ENCODE measurements at regions not wholly inside any gene's neighbourhood (a gene's known extent, or its start where the extent isn't known, plus 50 kb on each side); places are given as distances from the start of the nearest gene placed in this dataset.

DNA sequence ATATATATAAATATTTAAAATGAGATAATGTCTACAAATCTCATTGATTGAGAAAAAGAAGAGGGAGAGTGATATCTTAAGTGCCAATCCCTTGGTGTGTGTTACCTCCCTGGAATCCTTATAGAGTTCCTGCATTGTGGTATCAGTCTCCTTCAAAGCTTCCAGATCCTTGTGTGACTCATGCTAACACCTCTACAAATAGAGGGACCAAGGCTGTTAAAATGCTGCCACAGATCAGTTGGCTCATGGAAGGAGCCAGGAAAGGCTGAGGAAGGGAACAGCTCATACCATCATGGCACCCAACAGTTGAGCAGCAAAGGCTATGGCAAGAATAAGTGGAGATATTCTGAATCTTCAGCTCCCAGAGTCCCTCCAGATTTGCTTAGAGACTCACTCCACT lies 163.6 kb upstream of the ISX start:
- Histone ChIP-seq H3K9me3 (no peaks in the 10 kb centered on the region), H3K4me3 (no peak overlapping the region), H3K36me3 (no peaks in the 10 kb centered on the region), H3K4me1 (no peaks in the 10 kb centered on the region), H3K27me3 (no peaks in the 10 kb centered on the region), H3K27ac (no peak overlapping the region)
- intact Hi-C loops (cut with DNase I; ENCODE audit: low total_unique reads), result no loop called here
- no peak for DNase-seq
- no peak for TF ChIP-seq POLR2AphosphoS5 (IDR thresholded peaks at IDR 0.05)
- TF ChIP-seq CTCF (IDR thresholded peaks at IDR 0.05), result no peak
- in situ Hi-C loops (cut with MboI; ENCODE audit: low pct_ligation_motif_present in 1 of 4, low pct_unique_long_range_greater_than_20kb in 1 of 4, low sequenced_read_pairs in 3 of 4), result no loop called here

DNA sequence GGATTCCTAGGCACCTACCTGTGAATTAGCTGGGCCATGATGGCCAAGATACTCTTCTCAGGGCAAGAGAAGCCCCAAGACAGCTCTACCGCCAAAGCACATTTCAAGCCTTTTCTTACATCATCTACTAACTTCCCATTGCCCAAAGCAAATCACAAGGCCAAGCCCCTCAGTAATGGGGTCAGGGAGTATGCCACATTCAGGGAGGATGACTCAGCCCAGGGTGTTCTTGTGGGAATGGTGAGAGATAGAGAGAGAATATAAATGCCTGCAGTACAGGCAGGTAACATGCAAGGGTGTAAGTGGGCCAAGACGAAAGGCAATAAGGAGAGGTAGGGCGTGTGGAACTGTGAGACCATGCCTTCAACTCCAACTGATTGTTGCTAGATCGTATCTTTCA lies 162.5 kb upstream of the ISX start:
- Histone ChIP-seq H3K27me3 (no peaks in the 10 kb centered on the region), H3K9me3 (no peaks in the 10 kb centered on the region), H3K27ac (no peak overlapping the region), H3K36me3 (no peaks in the 10 kb centered on the region), H3K4me3 (no peak overlapping the region), H3K4me1 (no peaks in the 10 kb centered on the region)
- WGBS, 2 donors (ENCODE audit: low coverage in 1 of 2), result 70 to 80% methylated on average over 4 of the region's 4 CpGs
- TF ChIP-seq EP300 (IDR thresholded peaks at IDR 0.05; ENCODE audit: low read depth) (no peak), POLR2A (IDR thresholded peaks at IDR 0.05) (no peak), CTCF (IDR thresholded peaks at IDR 0.05) (no peak), POLR2AphosphoS5 (IDR thresholded peaks at IDR 0.05) (no peak)
- in situ Hi-C loops (cut with MboI; ENCODE audit: low pct_ligation_motif_present in 1 of 4, low pct_unique_long_range_greater_than_20kb in 1 of 4, low sequenced_read_pairs in 3 of 4), result no loop called here
- intact Hi-C loops (cut with DNase I; ENCODE audit: low total_unique reads), result no loop called here
- DNase-seq, result no peak

- Histone ChIP-seq H3K27me3 (no peaks in the 10 kb centered on the region), H3K36me3 (no peaks in the 10 kb centered on the region), H3K9me3 (no peaks in the 10 kb centered on the region), H3K4me3 (no peak overlapping the region), H3K27ac (no peak overlapping the region), H3K4me1 (no peaks in the 10 kb centered on the region)
- DNase-seq, result no peak
- TF ChIP-seq CTCF (IDR thresholded peaks at IDR 0.05) (no peak), POLR2AphosphoS5 (IDR thresholded peaks at IDR 0.05) (no peak), POLR2A (IDR thresholded peaks at IDR 0.05) (no peak), EP300 (IDR thresholded peaks at IDR 0.05; ENCODE audit: low read depth) (no peak)
- intact Hi-C loops (cut with DNase I; ENCODE audit: low total_unique reads) (no loop called here), in situ Hi-C loops (cut with MboI; ENCODE audit: low pct_ligation_motif_present in 1 of 4, low pct_unique_long_range_greater_than_20kb in 1 of 4, low sequenced_read_pairs in 3 of 4) (no loop called here)
- WGBS, 2 donors (ENCODE audit: low coverage in 1 of 2), result 71 to 96% methylated on average over 1 of the region's 1 CpG
Measured at GRCh38 chr22:34904486-34904885, 161.5 kb upstream of the ISX start.

DNA sequence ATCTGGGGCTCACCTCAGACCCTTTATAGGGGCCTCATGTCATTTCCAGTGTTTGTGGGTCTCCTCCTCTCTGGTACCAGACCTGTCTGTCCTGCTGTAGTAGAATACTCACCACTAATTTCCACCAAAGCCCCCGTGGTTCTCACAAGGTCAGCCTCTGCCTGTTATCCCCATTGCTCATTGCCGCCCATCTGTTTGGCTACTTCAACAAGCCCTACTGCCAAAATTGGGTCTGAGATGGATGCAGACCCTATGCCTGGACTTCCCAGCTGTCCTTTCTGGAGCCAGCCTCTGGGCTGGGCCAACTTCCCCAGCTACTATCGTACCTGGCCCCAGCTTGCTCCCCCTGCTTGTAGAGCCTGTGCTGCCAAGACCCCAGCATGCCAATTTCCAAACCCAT lies 152.1 kb upstream of the ISX start:
- intact Hi-C loops (cut with DNase I; ENCODE audit: low total_unique reads), result no loop called here
- Histone ChIP-seq H3K27ac (no peak overlapping the region), H3K27me3 (peaks cover 4% of the 10 kb centered on the region), H3K4me1 (no peaks in the 10 kb centered on the region), H3K9me3 (no peaks in the 10 kb centered on the region), H3K4me3 (no peak overlapping the region), H3K36me3 (no peaks in the 10 kb centered on the region)
- 50 to 72% methylated on average over 2 to 3 of the region's 3 CpGs for WGBS, 2 donors (ENCODE audit: low coverage in 1 of 2)
- DNase-seq, result no peak
- in situ Hi-C loops (cut with MboI; ENCODE audit: low pct_ligation_motif_present in 1 of 4, low pct_unique_long_range_greater_than_20kb in 1 of 4, low sequenced_read_pairs in 3 of 4), result no loop called here
- TF ChIP-seq CTCF (IDR thresholded peaks at IDR 0.05) (no peak), EP300 (IDR thresholded peaks at IDR 0.05; ENCODE audit: low read depth) (no peak)
